ENCODE measurements at regions not wholly inside any gene's neighbourhood (a gene's known extent, or its start where the extent isn't known, plus 50 kb on each side); places are given as distances from the start of the nearest gene placed in this dataset.

- DNase-seq (ENCODE audit: low spot score): no peak
Measured at GRCh38 chr11:128407962-128408361, 179.4 kb downstream of the ETS1 start.

- DNase-seq (ENCODE audit: low spot score): no peak
Measured at GRCh38 chr11:128405714-128406662, 181.4 kb downstream of the ETS1 start.

GRCh38 chr11:128405112-128405511 is 182.2 kb downstream of the ETS1 start:
- DNase-seq (ENCODE audit: low spot score): no peak

GRCh38 chr11:128404437-128404836 is 182.9 kb downstream of the ETS1 start:
- no peak for DNase-seq (ENCODE audit: low spot score)

GRCh38 chr11:128400382-128401203 is 186.8 kb downstream of the ETS1 start:
- DNase-seq (ENCODE audit: low spot score): peak; percentile 50

- no peak for DNase-seq (ENCODE audit: low spot score)
Measured at GRCh38 chr11:128399251-128400121, 187.9 kb downstream of the ETS1 start.

GRCh38 chr11:128398517-128399250 is 188.7 kb downstream of the ETS1 start:
- no peak for DNase-seq (ENCODE audit: low spot score)

GRCh38 chr11:128397362-128397761 is 190.0 kb downstream of the ETS1 start:
- DNase-seq (ENCODE audit: low spot score): no peak

GRCh38 chr11:128394431-128395089 is 192.8 kb downstream of the ETS1 start:
- no peak for DNase-seq (ENCODE audit: low spot score)

- DNase-seq (ENCODE audit: low spot score): no peak
Measured at GRCh38 chr11:128392259-128392658, 195.1 kb downstream of the ETS1 start.

- no peak for DNase-seq (ENCODE audit: low spot score)
Measured at GRCh38 chr11:128391811-128392210, 195.5 kb downstream of the ETS1 start.

- DNase-seq (ENCODE audit: low spot score): no peak
Measured at GRCh38 chr11:128390246-128390645, 197.1 kb downstream of the ETS1 start.

- no peak for DNase-seq (ENCODE audit: low spot score)
Measured at GRCh38 chr11:128389461-128389976, 197.8 kb downstream of the ETS1 start.

GRCh38 chr11:128388206-128388815 is 199.0 kb downstream of the ETS1 start:
- DNase-seq (ENCODE audit: low spot score): no peak

- DNase-seq (ENCODE audit: low spot score): no peak
Measured at GRCh38 chr11:128379587-128380580, 207.5 kb downstream of the ETS1 start.

- DNase-seq (ENCODE audit: low spot score): no peak
Measured at GRCh38 chr11:128375961-128376360, 211.4 kb downstream of the ETS1 start.

GRCh38 chr11:128374026-128374425 is 213.3 kb downstream of the ETS1 start:
- DNase-seq (ENCODE audit: low spot score): no peak

- DNase-seq (ENCODE audit: low spot score): no peak
Measured at GRCh38 chr11:128372977-128373376, 214.4 kb downstream of the ETS1 start.

- DNase-seq (ENCODE audit: low spot score): no peak
Measured at GRCh38 chr11:128367573-128367972, 219.8 kb downstream of the ETS1 start.
